GM12878 (cell line): ENCODE measurements at regions not wholly inside any gene's neighbourhood (a gene's known extent, or its start where the extent isn't known, plus 50 kb on each side); places are given as distances from the start of the nearest gene placed in this dataset.

ENCODE experiments used
- ATAC-seq: fragments of 200-7000 bp; cut with Tn5 transposase; 3 replicates; pipeline ENCODE4 v1.9.1; 2020; ENCODE audit warnings: mild to moderate bottlenecking, moderate library complexity
- BruUV-seq: library from RNA; stranded (reverse); fragments of 400-500 nt; replicated peaks from 2 replicates; lab custom pipeline; 2021; lab: Mats Ljungman, UMichigan
- CTCF ChIA-PET: fragments of 300-600 bp; sonication (Branson Sonifier 250); formaldehyde crosslinking; extraction: SDS; loops from one replicate; lab custom pipeline; 2021; ENCODE audit warnings: inconsistent platforms; lab: Yijun Ruan, JAX
- POLR2A ChIA-PET: fragments of 350-600 bp; formaldehyde crosslinking; extraction: SDS; loops from one replicate; lab custom pipeline; 2021; ENCODE audit warnings: inconsistent platforms; lab: Charles Lee
- RAD21 ChIA-PET: fragments of 300-600 bp; sonication (Branson Sonifier 250); formaldehyde crosslinking; loops from one replicate; lab custom pipeline; 2023; ENCODE audit warnings: antibody characterized with exemption; ENCODE audit not compliant: unreplicated experiment; lab: Charles Lee
- SMC1A ChIA-PET: fragments of 300-600 bp; sonication (Branson Sonifier 250); formaldehyde crosslinking; loops from one replicate; lab custom pipeline; 2023; ENCODE audit not compliant: unreplicated experiment, uncharacterized antibody; lab: Charles Lee
- DNase-seq: peaks from one replicate; pipeline ENCODE4 v3.0.0-alpha.2; 2011; ENCODE audit warnings: low read depth, low spot score
- FAIRE-seq: peaks from 3 replicates; lab custom pipeline; 2011; peaks lifted over from hg19 to GRCh38; lab: Jason Lieb, UNC
- H2AFZ ChIP-seq: 2 replicates; pipeline ENCODE4 v1.6.0; 2011; ENCODE audit warnings: low read depth, low read length, control low read depth; ENCODE audit not compliant: control insufficient read depth
- H3K27ac ChIP-seq: 2 replicates; pipeline ENCODE4 v1.5.1; 2011; ENCODE audit warnings: control low read depth; ENCODE audit not compliant: control insufficient read depth, insufficient read depth
- H3K27me3 ChIP-seq, 2 experiments: replicated peaks in 1 of 2; 2 replicates each; pipeline versions ENCODE4 v1.6.0 to v1.6.1; 2011; ENCODE audit warnings: low read length in 1 of 2; ENCODE audit not compliant: control insufficient read depth in 2 of 2, insufficient read depth in 2 of 2
- H3K36me3 ChIP-seq, 2 experiments: 2 replicates each; pipeline ENCODE4 v1.5.1; 2011; ENCODE audit warnings: low read length in 1 of 2; ENCODE audit not compliant: control insufficient read depth in 2 of 2, insufficient read depth in 2 of 2
- H3K4me1 ChIP-seq: 2 replicates; pipeline ENCODE4 v1.6.1; 2011; ENCODE audit warnings: mild to moderate bottlenecking, low read length, moderate library complexity, mixed read lengths; ENCODE audit not compliant: control insufficient read depth, insufficient read depth
- H3K4me2 ChIP-seq: 2 replicates; pipeline ENCODE4 v1.6.0; 2011; ENCODE audit warnings: control low read depth; ENCODE audit not compliant: control insufficient read depth, insufficient read depth
- H3K4me3 ChIP-seq: fragments of 200-600 bp; sonication (generic); 2 replicates; pipeline ENCODE4 v1.5.1; 2016
- H3K79me2 ChIP-seq: 2 replicates; pipeline ENCODE4 v1.6.0; 2011; ENCODE audit warnings: low read length; ENCODE audit not compliant: control insufficient read depth, insufficient read depth
- H3K9ac ChIP-seq: 2 replicates; pipeline ENCODE4 v1.8.0; 2011; ENCODE audit warnings: low read length, control low read depth, mixed read lengths; ENCODE audit not compliant: control insufficient read depth, insufficient read depth
- H3K9me3 ChIP-seq: replicated peaks from 3 replicates; pipeline ENCODE4 v1.5.1; 2011; ENCODE audit warnings: mild to moderate bottlenecking, low read length; ENCODE audit not compliant: control insufficient read depth, insufficient read depth
- H4K20me1 ChIP-seq: 2 replicates; pipeline ENCODE4 v1.6.0; 2011; ENCODE audit not compliant: control insufficient read depth, insufficient read depth
- BCLAF1 ChIP-seq: fragments of 450-650 bp; IDR thresholded peaks from 2 replicates; pipeline ENCODE4 v1.6.1; 2017; ENCODE audit warnings: antibody characterized with exemption, mild to moderate bottlenecking, moderate library complexity
- GABPA ChIP-seq: IDR thresholded peaks from 2 replicates; pipeline ENCODE4 v1.6.1; 2014; ENCODE audit warnings: antibody characterized with exemption, low read depth, mild to moderate bottlenecking, inconsistent platforms
- PAX8 ChIP-seq: fragments of 450-650 bp; IDR thresholded peaks from 2 replicates; pipeline ENCODE4 v1.6.1; 2017; ENCODE audit warnings: mild to moderate bottlenecking, moderate library complexity
- RELB ChIP-seq: fragments of 450-650 bp; IDR thresholded peaks from 2 replicates; pipeline ENCODE4 v1.6.1; 2017; ENCODE audit warnings: low read depth, mild to moderate bottlenecking, moderate library complexity
- SKIL ChIP-seq: fragments of 450-650 bp; IDR thresholded peaks from 2 replicates; pipeline ENCODE4 v1.6.1; 2017; ENCODE audit warnings: mild to moderate bottlenecking, low read depth, inconsistent platforms; ENCODE audit not compliant: poor library complexity, severe bottlenecking
- SREBF1 ChIP-seq: IDR thresholded peaks from 2 replicates; pipeline ENCODE4 v1.6.1; 2012; ENCODE audit warnings: mild to moderate bottlenecking, low read length
- TCF12 ChIP-seq: IDR thresholded peaks from 2 replicates; pipeline ENCODE4 v1.6.1; 2011; ENCODE audit warnings: low read depth, mild to moderate bottlenecking, low read length
- ZNF384 ChIP-seq: IDR thresholded peaks from 2 replicates; pipeline ENCODE4 v1.6.1; 2012; ENCODE audit warnings: low read depth, mild to moderate bottlenecking, low read length, improper control_type of control experiment, borderline replicate concordance
- WGBS: methylation state at CpG from one replicate; pipeline ENCODE4 v1.1.6; 2016; ENCODE audit warnings: low lambda C conversion rate; ENCODE audit not compliant: insufficient replicate concordance, insufficient coverage; ENCODE audit errors: missing lambda C conversion rate; 5-methylcytosine and 5-hydroxymethylcytosine counted together
- in situ Hi-C: fragments of 300-500 bp; cut with MboI; formaldehyde crosslinking; loops from 9 replicates; pipeline ENCODE4 v1.14.3; 2018; ENCODE audit warnings: mixed read lengths
- intact Hi-C: fragments of 100-400 bp; cut with micrococcal nuclease; formaldehyde crosslinking; loops from one replicate; pipeline ENCODE4 v1.14.2; 2022; ENCODE audit not compliant: unreplicated experiment
- TF ChIP-seq, protein P1 (sequence below): fragments of 450-650 bp; IDR thresholded peaks from 2 replicates; pipeline ENCODE4 v1.6.1; 2016; ENCODE audit warnings: mild to moderate bottlenecking, moderate library complexity, borderline replicate concordance

- TF ChIP-seq BCLAF1: no peak
- TF ChIP-seq, protein P1, sequence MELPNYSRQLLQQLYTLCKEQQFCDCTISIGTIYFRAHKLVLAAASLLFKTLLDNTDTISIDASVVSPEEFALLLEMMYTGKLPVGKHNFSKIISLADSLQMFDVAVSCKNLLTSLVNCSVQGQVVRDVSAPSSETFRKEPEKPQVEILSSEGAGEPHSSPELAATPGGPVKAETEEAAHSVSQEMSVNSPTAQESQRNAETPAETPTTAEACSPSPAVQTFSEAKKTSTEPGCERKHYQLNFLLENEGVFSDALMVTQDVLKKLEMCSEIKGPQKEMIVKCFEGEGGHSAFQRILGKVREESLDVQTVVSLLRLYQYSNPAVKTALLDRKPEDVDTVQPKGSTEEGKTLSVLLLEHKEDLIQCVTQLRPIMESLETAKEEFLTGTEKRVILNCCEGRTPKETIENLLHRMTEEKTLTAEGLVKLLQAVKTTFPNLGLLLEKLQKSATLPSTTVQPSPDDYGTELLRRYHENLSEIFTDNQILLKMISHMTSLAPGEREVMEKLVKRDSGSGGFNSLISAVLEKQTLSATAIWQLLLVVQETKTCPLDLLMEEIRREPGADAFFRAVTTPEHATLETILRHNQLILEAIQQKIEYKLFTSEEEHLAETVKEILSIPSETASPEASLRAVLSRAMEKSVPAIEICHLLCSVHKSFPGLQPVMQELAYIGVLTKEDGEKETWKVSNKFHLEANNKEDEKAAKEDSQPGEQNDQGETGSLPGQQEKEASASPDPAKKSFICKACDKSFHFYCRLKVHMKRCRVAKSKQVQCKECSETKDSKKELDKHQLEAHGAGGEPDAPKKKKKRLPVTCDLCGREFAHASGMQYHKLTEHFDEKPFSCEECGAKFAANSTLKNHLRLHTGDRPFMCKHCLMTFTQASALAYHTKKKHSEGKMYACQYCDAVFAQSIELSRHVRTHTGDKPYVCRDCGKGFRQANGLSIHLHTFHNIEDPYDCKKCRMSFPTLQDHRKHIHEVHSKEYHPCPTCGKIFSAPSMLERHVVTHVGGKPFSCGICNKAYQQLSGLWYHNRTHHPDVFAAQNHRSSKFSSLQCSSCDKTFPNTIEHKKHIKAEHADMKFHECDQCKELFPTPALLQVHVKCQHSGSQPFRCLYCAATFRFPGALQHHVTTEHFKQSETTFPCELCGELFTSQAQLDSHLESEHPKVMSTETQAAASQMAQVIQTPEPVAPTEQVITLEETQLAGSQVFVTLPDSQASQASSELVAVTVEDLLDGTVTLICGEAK: no peak
Measured at GRCh38 chr14:62064751-62065323, 302.6 kb downstream of the SNAPC1 start (continued).

DNA sequence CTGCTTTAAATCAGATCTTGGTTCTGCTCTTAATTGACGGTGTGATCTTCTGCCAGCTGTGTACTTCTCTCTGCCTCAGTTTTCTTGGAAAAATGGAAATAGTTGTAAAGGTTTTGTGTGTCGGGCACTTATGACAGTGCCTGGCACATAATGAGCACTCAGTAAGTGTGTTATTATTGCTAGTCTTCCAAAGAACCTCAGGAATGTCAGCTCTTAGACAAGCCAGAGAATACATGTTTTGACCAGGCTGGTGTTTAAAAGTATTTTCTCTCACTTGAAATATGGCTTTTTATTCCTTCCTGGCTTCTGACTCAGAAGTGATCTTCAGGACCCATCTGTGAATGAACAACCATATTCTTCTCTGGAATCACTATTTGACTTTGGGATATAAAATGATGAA lies 304.1 kb downstream of the SNAPC1 start:
- WGBS: 30% methylated on average over 2 of the region's 2 CpGs
- RAD21 ChIA-PET: interaction anchor here (1.4 to 1.5 kb wide), 2 partner anchors 13 to 60 kb away, joined by 3 read pairs; no protein-coding TSS in a partner anchor
- H3K4me3 ChIP-seq: no peak overlapping the region
- POLR2A ChIA-PET: no interaction called here
- SMC1A ChIA-PET: interaction anchor here (2.7 kb wide), 1 partner anchor 13 kb away, joined by 9 read pairs; no protein-coding TSS in a partner anchor
- no peaks in the 10 kb centered on the region for H3K9me3 ChIP-seq
- H3K4me1 ChIP-seq: no peaks in the 10 kb centered on the region
- H3K4me2 ChIP-seq: no peak overlapping the region
- FAIRE-seq (no peak), DNase-seq (no peak), ATAC-seq (no peak)
- in situ Hi-C loops (no loop called here), intact Hi-C loops (no loop called here)
- H4K20me1 ChIP-seq: no peaks in the 10 kb centered on the region
- no peak overlapping the region for H3K27ac ChIP-seq
- H3K9ac ChIP-seq: no peak overlapping the region
- CTCF ChIA-PET: interaction anchor here (0.6 to 1.5 kb wide), 3 partner anchors 37 to 172 kb away, joined by 4 to 6 read pairs (median 4); no protein-coding TSS in a partner anchor
- no peak overlapping the region for H2AFZ ChIP-seq
- H3K27me3 ChIP-seq: peaks cover 0 to 1% of the 10 kb centered on the region in 2 experiments; a peak in 1 of 4 replicates
- no peaks in the 10 kb centered on the region for H3K79me2 ChIP-seq
- H3K36me3 ChIP-seq: no peaks in the 10 kb centered on the region
- BruUV-seq: no TSS peak
- TF ChIP-seq TCF12: no peak
- no peak for TF ChIP-seq SREBF1
- TF ChIP-seq SKIL: no peak
- no peak for TF ChIP-seq PAX8
- TF ChIP-seq ZNF384: no peak
- no peak for TF ChIP-seq RELB
- TF ChIP-seq GABPA: no peak
